ENCODE measurements at regions not wholly inside any gene's neighbourhood (a gene's known extent, or its start where the extent isn't known, plus 50 kb on each side); places are given as distances from the start of the nearest gene placed in this dataset.
"Not testable (repeated sequence)": the region's sequence is repeated elsewhere in the genome, so short reads cannot be mapped to it uniquely, and the experiment has no call there.

- no peak for DNase-seq (ENCODE audit: low read depth in 1 of 2, low spot score in 1 of 2)
- Histone ChIP-seq H3K27ac (replicated peaks) (no peak overlapping the region), H3K4me3 (replicated peaks; ENCODE audit: insufficient read depth, low read length) (no peak overlapping the region), H3K27me3 (ENCODE audit: insufficient read depth, poor library complexity, severe bottlenecking) (no peaks in the 10 kb centered on the region)
- no peak for TF ChIP-seq SPI1 (IDR thresholded peaks at IDR 0.05; ENCODE audit: borderline replicate concordance, low read depth)
- no peak for TF ChIP-seq POLR2AphosphoS5 (IDR thresholded peaks at IDR 0.05; ENCODE audit: low read depth)
- TF ChIP-seq CTCF (IDR thresholded peaks at IDR 0.05; ENCODE audit: insufficient read depth, low read length): no peak
- no peak for TF ChIP-seq REST (IDR thresholded peaks at IDR 0.05; ENCODE audit: insufficient replicate concordance, low read depth)
- no peak for TF ChIP-seq GABPA (IDR thresholded peaks at IDR 0.05; ENCODE audit: low read depth)
Observed at GRCh38 chr3:75906555-75907112, 121.3 kb upstream of the ZNF717 start.

GRCh38 chr3:75913800-75914350 lies 128.5 kb upstream of the ZNF717 start:
- no peak overlapping the region for H3K4me3 ChIP-seq (replicated peaks; ENCODE audit: insufficient read depth, low read length)
- DNase-seq (ENCODE audit: low read depth in 1 of 2, low spot score in 1 of 2): no peak
- no peak overlapping the region for H3K27ac ChIP-seq (replicated peaks)
- TF ChIP-seq REST (IDR thresholded peaks at IDR 0.05; ENCODE audit: insufficient replicate concordance, low read depth) (no peak), SPI1 (IDR thresholded peaks at IDR 0.05; ENCODE audit: borderline replicate concordance, low read depth) (no peak), GABPA (IDR thresholded peaks at IDR 0.05; ENCODE audit: low read depth) (no peak), CTCF (IDR thresholded peaks at IDR 0.05; ENCODE audit: insufficient read depth, low read length) (no peak), POLR2AphosphoS5 (IDR thresholded peaks at IDR 0.05; ENCODE audit: low read depth) (no peak)
- H3K27me3 ChIP-seq (ENCODE audit: insufficient read depth, poor library complexity, severe bottlenecking): no peaks in the 10 kb centered on the region

- H3K27me3 ChIP-seq (ENCODE audit: insufficient read depth, poor library complexity, severe bottlenecking): not testable (repeated sequence)
Observed at GRCh38 chr3:75914741-75915140, 129.4 kb upstream of the ZNF717 start.

GRCh38 chr3:75938921-75939320 lies 153.6 kb upstream of the ZNF717 start:
- no peak for DNase-seq (ENCODE audit: low read depth in 1 of 2, low spot score in 1 of 2)
- Histone ChIP-seq H3K27ac (replicated peaks) (no peak overlapping the region), H3K27me3 (ENCODE audit: insufficient read depth, poor library complexity, severe bottlenecking) (no peaks in the 10 kb centered on the region), H3K4me3 (replicated peaks; ENCODE audit: insufficient read depth, low read length) (no peak overlapping the region)
- no peak for TF ChIP-seq REST (IDR thresholded peaks at IDR 0.05; ENCODE audit: insufficient replicate concordance, low read depth)
- TF ChIP-seq CTCF (IDR thresholded peaks at IDR 0.05; ENCODE audit: insufficient read depth, low read length): no peak
- no peak for TF ChIP-seq POLR2AphosphoS5 (IDR thresholded peaks at IDR 0.05; ENCODE audit: low read depth)
- TF ChIP-seq SPI1 (IDR thresholded peaks at IDR 0.05; ENCODE audit: borderline replicate concordance, low read depth): no peak
- TF ChIP-seq GABPA (IDR thresholded peaks at IDR 0.05; ENCODE audit: low read depth): no peak

More at GRCh38 chr3:75914741-75915140, 129.4 kb upstream of the ZNF717 start:
- DNase-seq (ENCODE audit: low read depth in 1 of 2, low spot score in 1 of 2); H3K4me3 ChIP-seq (replicated peaks; ENCODE audit: insufficient read depth, low read length); H3K27ac ChIP-seq (replicated peaks): not testable (repeated sequence)

Measured in HL-60 (cell line).